CD8-positive, alpha-beta memory T cell (primary cell): ENCODE measurements at regions not wholly inside any gene's neighbourhood (a gene's known extent, or its start where the extent isn't known, plus 50 kb on each side); places are given as distances from the start of the nearest gene placed in this dataset.
"Not testable (repeated sequence)": the region's sequence is repeated elsewhere in the genome, so short reads cannot be mapped to it uniquely, and the experiment has no call there.

Source experiments
- CTCF ChIA-PET: fragments of 350-600 bp; sonication (Branson Sonifier 250); formaldehyde crosslinking; loops from one replicate; lab custom pipeline; 2021; ENCODE audit warnings: antibody characterized with exemption; lab: Charles Lee
- POLR2A ChIA-PET: fragments of 350-600 bp; sonication (Branson Sonifier 250); formaldehyde crosslinking; loops from one replicate; lab custom pipeline; 2021; ENCODE audit warnings: antibody characterized with exemption; lab: Charles Lee
- DNase-seq, 5 donors: peaks; one replicate each; pipeline versions ENCODE4 v3.0.0 to v3.0.0-alpha.2; 2020 to 2022; ENCODE audit warnings: mixed read lengths in 1 of 5
- H3K27ac ChIP-seq: one replicate; pipeline ENCODE4 v1.7.0; 2013; ENCODE audit warnings: low read depth, mild to moderate bottlenecking, low read length, moderate library complexity
- H3K27me3 ChIP-seq: 2 replicates; pipeline ENCODE4 v1.7.0; 2013; ENCODE audit warnings: low read length, mild to moderate bottlenecking; ENCODE audit not compliant: insufficient read depth, poor library complexity, severe bottlenecking
- H3K36me3 ChIP-seq: 2 replicates; pipeline ENCODE4 v1.7.0; 2013; ENCODE audit warnings: mild to moderate bottlenecking, low read length, moderate library complexity; ENCODE audit not compliant: insufficient read depth
- H3K4me1 ChIP-seq: 2 replicates; pipeline ENCODE4 v1.7.0; 2013; ENCODE audit warnings: mild to moderate bottlenecking, low read length, moderate library complexity; ENCODE audit not compliant: insufficient read depth
- H3K4me3 ChIP-seq: 2 replicates; pipeline ENCODE4 v1.7.0; 2013; ENCODE audit warnings: mild to moderate bottlenecking, low read length
- H3K9me3 ChIP-seq: 2 replicates; pipeline ENCODE4 v1.7.0; 2013; ENCODE audit warnings: mild to moderate bottlenecking, low read length
- H3K27ac Mint-ChIP-seq, 8 donors: one replicate each; pipeline ENCODE4 v1.8.0; 2020 to 2021; ENCODE audit warnings: mixed read lengths in 8 of 8, mild to moderate bottlenecking in 6 of 8, inconsistent platforms in 3 of 8, moderate library complexity in 3 of 8
- H3K27me3 Mint-ChIP-seq, 2 donors: one replicate each; pipeline ENCODE4 v1.8.0; 2020 to 2021; ENCODE audit warnings: mixed read lengths in 2 of 2, mild to moderate bottlenecking in 1 of 2, moderate library complexity in 1 of 2
- H3K36me3 Mint-ChIP-seq, 3 donors: one replicate each; pipeline ENCODE4 v1.8.0; 2020 to 2021; ENCODE audit warnings: mixed read lengths in 3 of 3, inconsistent platforms in 1 of 3, mild to moderate bottlenecking in 1 of 3
- H3K4me1 Mint-ChIP-seq, 3 donors: one replicate each; pipeline ENCODE4 v1.8.0; 2020 to 2021; ENCODE audit warnings: mixed read lengths in 3 of 3, inconsistent platforms in 1 of 3, mild to moderate bottlenecking in 1 of 3
- H3K4me3 Mint-ChIP-seq, 7 donors: one replicate each; pipeline ENCODE4 v1.8.0; 2020 to 2021; ENCODE audit warnings: mixed read lengths in 7 of 7, mild to moderate bottlenecking in 6 of 7, moderate library complexity in 4 of 7, inconsistent platforms in 2 of 7
- H3K9me3 Mint-ChIP-seq, 5 donors: one replicate each; pipeline ENCODE4 v1.8.0; 2020 to 2022; ENCODE audit warnings: mixed read lengths in 5 of 5, mild to moderate bottlenecking in 3 of 5, moderate library complexity in 2 of 5, inconsistent platforms in 1 of 5

DNA sequence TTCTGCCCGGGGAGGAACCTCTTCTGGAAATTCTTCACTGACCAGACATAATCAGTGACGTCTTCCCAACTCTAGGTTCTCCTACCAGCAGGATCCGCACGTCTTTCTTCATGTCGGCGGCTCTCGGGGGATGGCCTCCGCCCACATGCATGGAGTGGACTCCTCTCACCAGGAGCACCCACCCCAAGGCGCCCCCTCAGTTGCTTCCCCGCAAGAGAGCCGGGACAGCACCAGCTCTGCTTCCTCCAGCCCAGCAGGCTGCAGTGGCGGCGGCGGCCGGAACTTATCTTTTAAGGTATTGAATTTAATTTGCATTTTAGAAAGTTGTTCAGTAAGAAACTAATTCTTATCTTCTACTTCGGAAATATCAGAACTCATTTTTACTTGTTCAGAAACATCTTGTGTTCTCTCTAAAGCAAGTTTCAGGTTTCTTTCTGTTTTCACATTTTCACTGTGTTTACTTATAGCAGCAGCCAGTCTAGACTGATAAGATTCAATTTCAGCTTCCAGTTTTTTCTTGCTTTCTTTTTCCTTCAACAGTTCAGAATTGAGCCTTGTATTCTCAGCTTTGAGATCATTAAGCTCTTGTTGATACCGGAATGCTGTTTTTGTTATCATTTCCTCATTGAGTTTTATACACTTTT, 343.5 kb downstream of the TUBA3C start:
- H3K27ac ChIP-seq, H3K27me3 ChIP-seq, POLR2A ChIA-PET, H3K9me3 Mint-ChIP-seq, CTCF ChIA-PET, H3K36me3 Mint-ChIP-seq, H3K4me3 Mint-ChIP-seq, H3K4me3 ChIP-seq, H3K4me1 ChIP-seq, H3K36me3 ChIP-seq, DNase-seq, H3K4me1 Mint-ChIP-seq, H3K27me3 Mint-ChIP-seq, H3K9me3 ChIP-seq: not testable (repeated sequence)
- H3K27ac Mint-ChIP-seq, result peak overlapping the region in 1 of 8 donors; percentile 50

DNA sequence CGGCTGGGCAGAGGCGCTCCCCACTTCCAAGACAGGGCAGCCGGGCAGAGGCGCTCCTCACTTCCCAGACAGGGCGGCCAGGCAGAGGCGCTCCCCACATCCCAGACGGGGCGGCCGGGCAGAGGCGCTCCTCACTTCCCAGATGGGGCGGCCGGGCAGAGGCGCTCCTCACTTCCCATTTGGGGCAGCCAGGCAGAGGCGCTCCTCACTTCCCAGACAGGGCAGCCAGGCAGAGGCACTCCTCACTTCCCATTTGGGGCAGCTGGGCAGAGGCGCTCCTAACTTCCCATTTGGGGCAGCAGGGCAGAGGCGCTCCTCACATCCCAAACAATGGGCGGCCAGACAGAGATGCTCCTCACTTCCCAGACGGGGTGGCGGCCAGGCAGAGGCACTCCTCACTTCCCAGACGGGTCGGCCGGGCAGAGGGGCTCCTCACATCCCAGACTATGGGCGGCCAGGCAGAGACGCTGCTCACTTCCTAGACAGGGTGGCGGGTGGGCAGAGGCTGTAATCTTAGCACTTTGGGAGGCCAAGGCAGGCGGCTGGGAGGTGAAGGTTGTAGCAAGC, 344.4 kb downstream of the TUBA3C start:
- H3K9me3 Mint-ChIP-seq, CTCF ChIA-PET, H3K4me3 ChIP-seq, H3K27ac Mint-ChIP-seq, H3K9me3 ChIP-seq, H3K4me1 Mint-ChIP-seq, POLR2A ChIA-PET, H3K27me3 ChIP-seq, H3K4me1 ChIP-seq, H3K36me3 ChIP-seq, DNase-seq, H3K27ac ChIP-seq, H3K27me3 Mint-ChIP-seq, H3K4me3 Mint-ChIP-seq, H3K36me3 Mint-ChIP-seq: not testable (repeated sequence)

DNA sequence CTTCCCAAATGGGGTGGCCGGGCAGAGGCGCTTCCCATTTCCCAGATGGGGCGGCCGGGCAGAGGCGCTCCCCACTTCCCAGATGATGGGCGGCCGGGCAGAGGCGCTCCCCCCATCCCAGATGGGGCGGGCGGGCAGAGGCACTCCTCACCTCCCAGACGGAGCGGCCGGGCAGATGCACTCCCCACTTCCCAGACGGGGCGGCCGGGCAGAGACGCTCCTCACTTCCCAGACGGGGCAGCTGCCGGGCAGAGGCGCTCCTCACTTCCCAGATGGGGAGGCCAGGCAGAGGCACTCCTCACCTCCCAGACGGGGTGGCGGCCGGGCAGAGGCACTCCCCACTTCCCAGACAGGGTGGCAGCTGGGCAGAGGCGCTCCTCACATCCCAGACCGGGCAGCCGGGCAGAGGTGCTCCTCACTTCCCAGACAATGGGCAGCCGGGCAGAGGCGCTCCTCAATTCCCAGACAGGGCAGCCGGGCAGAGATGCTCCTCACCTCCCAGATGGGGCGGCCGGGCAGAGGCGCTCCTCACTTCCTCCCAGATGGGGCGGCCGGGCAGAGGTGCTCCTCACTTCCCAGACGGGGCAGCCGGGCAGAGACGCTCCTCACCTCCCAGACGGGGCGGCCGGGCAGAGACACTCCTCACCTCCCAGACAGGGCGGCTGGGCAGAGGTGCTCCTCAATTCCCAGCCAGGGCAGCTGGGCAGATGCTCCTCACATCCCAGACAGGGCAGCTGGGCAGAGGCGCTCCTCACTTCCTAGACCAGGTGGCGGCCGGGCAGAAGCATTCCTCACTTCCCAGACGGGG, 345.0 kb downstream of the TUBA3C start:
- peak in 1 of 5 donors; percentile 43 for DNase-seq
- H3K27ac ChIP-seq, POLR2A ChIA-PET, H3K9me3 Mint-ChIP-seq, H3K36me3 ChIP-seq, H3K27me3 Mint-ChIP-seq, H3K4me3 ChIP-seq, H3K4me3 Mint-ChIP-seq, H3K4me1 ChIP-seq, CTCF ChIA-PET, H3K27me3 ChIP-seq, H3K9me3 ChIP-seq, H3K27ac Mint-ChIP-seq, H3K4me1 Mint-ChIP-seq, H3K36me3 Mint-ChIP-seq: not testable (repeated sequence)

DNA sequence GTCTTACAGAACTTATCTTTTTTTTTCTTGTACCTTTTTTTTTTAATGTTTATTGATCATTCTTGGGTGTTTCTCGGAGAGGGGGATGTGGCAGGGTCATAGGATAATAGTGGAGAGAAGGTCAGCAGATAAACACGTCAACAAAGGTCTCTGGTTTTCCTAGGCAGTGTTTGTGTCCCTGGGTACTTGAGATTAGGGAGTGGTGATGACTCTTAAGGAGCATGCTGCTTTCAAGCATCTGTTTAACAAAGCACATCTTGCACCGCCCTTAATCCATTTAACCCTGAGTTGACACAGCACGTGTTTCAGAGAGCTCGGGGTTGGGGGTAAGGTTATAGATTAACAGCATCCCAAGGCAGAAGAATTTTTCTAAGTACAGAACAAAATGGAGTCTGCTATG, 345.9 kb downstream of the TUBA3C start:
- H3K36me3 Mint-ChIP-seq, POLR2A ChIA-PET, H3K4me3 ChIP-seq, H3K27ac Mint-ChIP-seq, DNase-seq, H3K36me3 ChIP-seq, H3K4me1 Mint-ChIP-seq, H3K4me3 Mint-ChIP-seq, CTCF ChIA-PET, H3K27me3 ChIP-seq, H3K4me1 ChIP-seq, H3K9me3 ChIP-seq, H3K27me3 Mint-ChIP-seq, H3K9me3 Mint-ChIP-seq, H3K27ac ChIP-seq: not testable (repeated sequence)

DNA sequence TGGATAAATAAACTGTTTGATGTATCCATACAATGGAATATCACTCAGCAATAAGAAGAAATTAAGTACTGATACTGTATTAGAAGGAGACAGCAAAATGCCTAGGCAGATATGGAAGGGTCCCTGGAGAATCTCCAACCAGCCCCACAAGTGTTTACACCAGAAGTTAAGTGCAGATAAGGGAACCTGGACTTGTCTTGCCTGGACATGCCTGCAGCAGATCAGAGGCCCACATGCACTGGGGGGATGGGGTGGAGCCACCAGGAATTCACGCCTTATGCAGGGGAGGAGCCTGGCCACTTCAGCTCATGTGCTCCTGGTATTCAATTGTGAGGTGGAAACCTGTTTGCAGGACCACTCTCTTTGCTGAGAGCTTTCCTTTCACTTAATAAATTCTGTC, 356.9 kb downstream of the TUBA3C start:
- CTCF ChIA-PET, H3K36me3 ChIP-seq, H3K36me3 Mint-ChIP-seq, H3K4me3 Mint-ChIP-seq, H3K27ac Mint-ChIP-seq, H3K4me1 Mint-ChIP-seq, H3K9me3 Mint-ChIP-seq, H3K9me3 ChIP-seq, H3K4me3 ChIP-seq, H3K27me3 ChIP-seq, DNase-seq, H3K27me3 Mint-ChIP-seq, POLR2A ChIA-PET, H3K27ac ChIP-seq, H3K4me1 ChIP-seq: not testable (repeated sequence)

DNA sequence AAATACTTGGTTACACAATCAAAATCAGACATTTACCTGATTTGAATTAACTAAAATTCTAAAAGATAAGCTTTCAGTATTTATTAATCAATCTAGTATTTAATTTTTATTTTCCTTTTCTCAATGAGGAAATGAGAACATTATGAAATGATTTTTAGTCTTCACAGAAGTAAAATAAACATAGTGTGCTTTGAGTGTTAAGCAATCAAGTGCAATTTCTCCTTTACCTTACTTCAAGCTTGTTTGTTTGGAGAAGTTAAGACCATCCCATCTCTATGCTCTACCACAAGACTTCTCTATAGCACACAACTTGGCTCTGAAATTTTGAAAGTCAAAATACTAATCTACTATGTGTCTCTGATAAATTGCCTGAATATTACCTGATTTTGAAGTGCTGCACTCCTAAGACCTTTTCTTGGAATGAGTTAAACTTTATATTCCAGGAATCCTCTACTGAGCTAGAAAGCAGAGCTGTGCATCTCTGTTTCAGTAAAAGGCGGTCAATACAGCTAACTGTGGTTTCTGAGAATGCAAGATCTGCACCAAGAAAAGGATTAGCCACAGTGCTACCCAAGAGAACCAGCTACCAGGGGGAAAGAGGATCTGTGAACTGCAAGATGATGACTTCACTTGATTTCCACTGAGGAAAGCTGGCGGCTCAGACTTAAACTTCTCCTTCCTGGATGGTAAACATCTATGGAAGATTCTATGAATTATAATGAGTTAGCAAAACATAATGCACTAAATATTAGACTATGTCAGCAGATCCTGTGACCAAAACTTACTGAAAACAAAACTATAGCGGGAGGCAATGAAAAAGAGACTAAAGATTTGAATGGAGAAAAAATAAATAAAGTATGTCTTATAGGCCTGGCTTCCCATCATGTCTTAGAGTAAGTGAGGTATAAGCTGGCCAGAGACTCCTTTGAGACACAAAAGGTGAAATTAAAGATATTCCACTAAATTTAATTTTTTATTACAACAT, 358.7 kb downstream of the TUBA3C start:
- H3K9me3 ChIP-seq, H3K4me3 Mint-ChIP-seq, POLR2A ChIA-PET, CTCF ChIA-PET, H3K27ac ChIP-seq, H3K27me3 ChIP-seq, DNase-seq, H3K36me3 ChIP-seq, H3K9me3 Mint-ChIP-seq, H3K27me3 Mint-ChIP-seq, H3K4me3 ChIP-seq, H3K27ac Mint-ChIP-seq, H3K36me3 Mint-ChIP-seq, H3K4me1 Mint-ChIP-seq, H3K4me1 ChIP-seq: not testable (repeated sequence)

DNA sequence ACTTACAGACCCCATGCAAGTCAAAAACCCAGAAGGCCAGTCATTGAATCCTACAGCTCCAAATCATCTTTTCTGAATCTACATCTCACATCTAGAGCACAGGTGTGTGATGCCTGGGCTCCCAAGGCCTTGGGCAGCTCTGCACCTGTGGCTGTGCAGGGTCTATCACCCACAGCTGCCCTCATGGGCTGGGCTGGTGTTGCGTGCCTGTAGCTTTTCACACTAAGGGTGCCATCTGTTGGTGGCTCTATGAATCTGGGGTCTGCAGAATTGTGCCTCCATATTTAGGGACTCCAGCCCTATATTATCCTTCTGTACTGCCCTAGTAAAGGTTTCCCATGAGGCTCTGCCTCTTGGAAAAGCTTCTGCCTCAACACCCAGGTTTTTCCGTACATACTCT, 407.6 kb downstream of the TUBA3C start:
- POLR2A ChIA-PET, H3K4me3 ChIP-seq, H3K9me3 Mint-ChIP-seq, H3K4me1 ChIP-seq, CTCF ChIA-PET, H3K4me1 Mint-ChIP-seq, H3K9me3 ChIP-seq, H3K27ac Mint-ChIP-seq, H3K27me3 ChIP-seq, H3K36me3 ChIP-seq, H3K36me3 Mint-ChIP-seq, H3K27me3 Mint-ChIP-seq, H3K4me3 Mint-ChIP-seq, DNase-seq, H3K27ac ChIP-seq: not testable (repeated sequence)

DNA sequence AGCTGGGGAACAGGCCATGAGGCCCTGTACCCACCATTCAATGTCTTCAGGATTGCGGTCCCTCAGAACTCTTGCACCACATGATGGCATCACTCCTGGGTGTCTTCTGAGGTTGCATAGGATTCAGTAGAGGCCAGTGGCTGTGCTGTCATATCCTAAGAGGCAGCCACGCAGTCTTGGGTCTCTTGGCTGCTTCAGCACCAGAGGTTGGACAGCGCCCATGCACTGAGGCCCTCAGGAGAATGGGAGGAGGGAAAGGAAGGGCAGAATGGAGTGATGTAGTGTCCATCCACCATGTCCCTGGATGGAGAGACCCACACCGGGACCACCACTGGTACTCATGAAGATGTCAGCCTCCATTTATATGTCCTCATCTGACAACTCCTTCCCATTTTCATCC, 439.9 kb downstream of the TUBA3C start:
- H3K9me3 ChIP-seq, H3K27ac Mint-ChIP-seq, H3K4me3 ChIP-seq, H3K4me1 Mint-ChIP-seq, POLR2A ChIA-PET, H3K36me3 ChIP-seq, DNase-seq, H3K27me3 ChIP-seq, H3K4me3 Mint-ChIP-seq, CTCF ChIA-PET, H3K36me3 Mint-ChIP-seq, H3K27me3 Mint-ChIP-seq, H3K9me3 Mint-ChIP-seq, H3K4me1 ChIP-seq, H3K27ac ChIP-seq: not testable (repeated sequence)
